ENCODE measurements at regions not wholly inside any gene's neighbourhood (a gene's known extent, or its start where the extent isn't known, plus 50 kb on each side); places are given as distances from the start of the nearest gene placed in this dataset.

GRCh38 chr6:134480593-134480992 is 162.7 kb upstream of the SGK1 start:
- intact Hi-C loops (cut with DNase I, micrococcal nuclease) = no loop called here
- Histone ChIP-seq H3K36me3 (ENCODE audit: low read depth) (no peaks in the 10 kb centered on the region), H3K4me1 (ENCODE audit: low read depth) (no peaks in the 10 kb centered on the region), H3K9me3 (no peaks in the 10 kb centered on the region), H3K4me3 (no peak overlapping the region)
- TF ChIP-seq CTCF (IDR thresholded peaks at IDR 0.05) = no peak
- no peak for ATAC-seq
- no peak for DNase-seq

- ATAC-seq (no peak), DNase-seq (no peak)
- H3K4me3 ChIP-seq = no peak overlapping the region
- no peaks in the 10 kb centered on the region for H3K9me3 ChIP-seq
- H3K4me1 ChIP-seq (ENCODE audit: low read depth) = no peaks in the 10 kb centered on the region
- intact Hi-C loops (cut with DNase I, micrococcal nuclease) = no loop called here
- TF ChIP-seq CTCF (IDR thresholded peaks at IDR 0.05) = no peak
- no peaks in the 10 kb centered on the region for H3K36me3 ChIP-seq (ENCODE audit: low read depth)
Measured at GRCh38 chr6:134478764-134479399, 161.0 kb upstream of the SGK1 start.

GRCh38 chr6:134477991-134478635 is 160.2 kb upstream of the SGK1 start:
- ATAC-seq = no peak
- Histone ChIP-seq H3K9me3 (no peaks in the 10 kb centered on the region), H3K4me1 (ENCODE audit: low read depth) (no peaks in the 10 kb centered on the region), H3K36me3 (ENCODE audit: low read depth) (no peaks in the 10 kb centered on the region), H3K4me3 (no peak overlapping the region)
- TF ChIP-seq CTCF (IDR thresholded peaks at IDR 0.05) = no peak
- intact Hi-C loops (cut with DNase I, micrococcal nuclease) = no loop called here
- DNase-seq = no peak

- H3K36me3 ChIP-seq (ENCODE audit: low read depth) = no peaks in the 10 kb centered on the region
- no peaks in the 10 kb centered on the region for H3K9me3 ChIP-seq
- TF ChIP-seq CTCF (IDR thresholded peaks at IDR 0.05) = no peak
- H3K4me3 ChIP-seq = no peak overlapping the region
- intact Hi-C loops (cut with DNase I, micrococcal nuclease) = no loop called here
- ATAC-seq (no peak), DNase-seq (no peak)
- no peaks in the 10 kb centered on the region for H3K4me1 ChIP-seq (ENCODE audit: low read depth)
Measured at GRCh38 chr6:134474955-134475354, 157.0 kb upstream of the SGK1 start.

GRCh38 chr6:134472661-134473060 is 154.7 kb upstream of the SGK1 start:
- Histone ChIP-seq H3K4me1 (ENCODE audit: low read depth) (no peaks in the 10 kb centered on the region), H3K9me3 (no peaks in the 10 kb centered on the region), H3K36me3 (ENCODE audit: low read depth) (no peaks in the 10 kb centered on the region), H3K4me3 (no peak overlapping the region)
- intact Hi-C loops (cut with DNase I, micrococcal nuclease) = no loop called here
- no peak for DNase-seq
- TF ChIP-seq CTCF (IDR thresholded peaks at IDR 0.05) = no peak
- ATAC-seq = no peak

All from mucosa of descending colon (tissue), 3 donors.